ENCODE measurements at regions not wholly inside any gene's neighbourhood (a gene's known extent, or its start where the extent isn't known, plus 50 kb on each side); places are given as distances from the start of the nearest gene placed in this dataset.
"Not testable (repeated sequence)": the region's sequence is repeated elsewhere in the genome, so short reads cannot be mapped to it uniquely, and the experiment has no call there.

- TF ChIP-seq CTCF, EP300, POLR2A (IDR thresholded peaks at IDR 0.05): not testable (repeated sequence)
Measured at GRCh38 chr10:117838500-117839498, 207.9 kb downstream of the RAB11FIP2 start.
